ENCODE measurements at regions not wholly inside any gene's neighbourhood (a gene's known extent, or its start where the extent isn't known, plus 50 kb on each side); places are given as distances from the start of the nearest gene placed in this dataset.

DNA sequence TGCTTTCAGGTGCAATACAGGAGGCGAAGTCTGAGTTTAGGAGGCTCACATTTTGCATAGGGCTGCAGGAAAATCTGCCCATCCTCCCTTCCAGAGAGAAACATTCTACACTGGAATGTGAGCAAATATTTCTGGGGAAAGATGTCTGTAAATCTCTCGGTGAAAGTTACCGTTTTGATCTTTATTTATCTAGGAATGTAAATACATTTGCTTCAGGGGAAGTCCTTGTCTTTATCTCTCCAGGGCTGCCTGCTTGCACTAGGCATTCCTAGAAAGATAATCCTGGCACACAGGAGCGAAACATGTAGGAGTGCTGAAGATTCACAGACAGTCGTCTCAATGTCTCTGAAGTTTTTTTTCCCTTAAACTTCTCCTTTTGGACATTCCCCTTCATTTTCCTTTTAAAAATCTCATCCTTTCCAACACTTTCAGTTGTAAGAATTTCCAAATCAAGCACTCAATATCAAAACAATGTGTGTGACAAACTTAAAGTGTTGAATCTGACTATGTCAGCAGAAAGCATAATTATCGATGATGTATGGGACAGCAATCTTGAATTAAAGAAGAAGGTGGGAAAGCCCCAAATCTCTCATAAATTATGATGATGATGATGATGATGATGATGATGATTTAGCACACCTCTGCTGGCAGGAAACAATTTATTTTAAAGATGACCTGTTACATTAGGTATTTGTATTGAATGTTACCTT, 113.4 kb upstream of the RESF1 start:
- no peak for TF ChIP-seq POLR2A (IDR thresholded peaks at IDR 0.05)

GRCh38 chr12:31843398-31844095, 114.7 kb upstream of the AMN1 start:
- TF ChIP-seq POLR2AphosphoS5 (IDR thresholded peaks at IDR 0.05) (no peak), POLR2A (IDR thresholded peaks at IDR 0.05) (no peak), CTCF (IDR thresholded peaks at IDR 0.05 in 8 of 11, conservative IDR thresholded peaks at IDR 0.05 in 3 of 11) (no peak)
- WGBS, 5 donors: 64 to 77% (median 71%) methylated on average over 6 of the region's 6 CpGs
- Histone ChIP-seq H3K36me3 (peaks cover 0 to 5% (median 0%) of the 10 kb centered on the region in 6 donors), H3K27ac (peak overlapping the region in 2 of 8 donors; percentile 4 to 10), H3K4me3 (no peak overlapping the region), H3K9me3 (peaks cover 0 to 33% (median 19%) of the 10 kb centered on the region in 8 donors), H3K4me1 (peaks cover 0 to 14% (median 0%) of the 10 kb centered on the region in 6 donors), H3K27me3 (replicated peaks in 1 of 7) (no peaks in the 10 kb centered on the region)
- DNase-seq: no peak
- intact Hi-C loops (cut with DNase I; ENCODE audit: low total_unique reads): no loop called here

More for the DNA sequence above, 113.4 kb upstream of the RESF1 start:
- no peak overlapping the region for H3K4me3 ChIP-seq
- peaks cover 0 to 12% (median 0%) of the 10 kb centered on the region in 6 donors for H3K4me1 ChIP-seq
- no peak for DNase-seq
- WGBS, 5 donors: 77 to 86% (median 82%) methylated on average over 6 of the region's 6 CpGs
- H3K9me3 ChIP-seq: peaks cover 2 to 53% (median 41%) of the 10 kb centered on the region in 8 donors
- H3K27me3 ChIP-seq (replicated peaks in 1 of 7): no peaks in the 10 kb centered on the region
- intact Hi-C loops (cut with DNase I; ENCODE audit: low total_unique reads): no loop called here
- peaks cover 0 to 10% (median 0%) of the 10 kb centered on the region in 6 donors for H3K36me3 ChIP-seq
- no peak overlapping the region for H3K27ac ChIP-seq

- Histone ChIP-seq H3K36me3 (no peaks in the 10 kb centered on the region), H3K9me3 (peaks cover 0 to 42% (median 9%) of the 10 kb centered on the region in 8 donors), H3K27ac (peak overlapping the region in 2 of 8 donors; percentile 51 to 56), H3K27me3 (replicated peaks in 1 of 7) (no peaks in the 10 kb centered on the region), H3K4me3 (no peak overlapping the region), H3K4me1 (peaks cover 8 to 46% (median 25%) of the 10 kb centered on the region in 6 donors)
- 93 to 97% (median 96%) methylated on average over 3 of the region's 3 CpGs for WGBS, 5 donors
- TF ChIP-seq POLR2A (IDR thresholded peaks at IDR 0.05) (no peak), CTCF (IDR thresholded peaks at IDR 0.05 in 8 of 11, conservative IDR thresholded peaks at IDR 0.05 in 3 of 11) (no peak), POLR2AphosphoS5 (IDR thresholded peaks at IDR 0.05) (no peak)
- intact Hi-C loops (cut with DNase I; ENCODE audit: low total_unique reads): no loop called here
- no peak for DNase-seq
Measured at GRCh38 chr12:31837913-31838312, 109.1 kb upstream of the AMN1 start.

DNA sequence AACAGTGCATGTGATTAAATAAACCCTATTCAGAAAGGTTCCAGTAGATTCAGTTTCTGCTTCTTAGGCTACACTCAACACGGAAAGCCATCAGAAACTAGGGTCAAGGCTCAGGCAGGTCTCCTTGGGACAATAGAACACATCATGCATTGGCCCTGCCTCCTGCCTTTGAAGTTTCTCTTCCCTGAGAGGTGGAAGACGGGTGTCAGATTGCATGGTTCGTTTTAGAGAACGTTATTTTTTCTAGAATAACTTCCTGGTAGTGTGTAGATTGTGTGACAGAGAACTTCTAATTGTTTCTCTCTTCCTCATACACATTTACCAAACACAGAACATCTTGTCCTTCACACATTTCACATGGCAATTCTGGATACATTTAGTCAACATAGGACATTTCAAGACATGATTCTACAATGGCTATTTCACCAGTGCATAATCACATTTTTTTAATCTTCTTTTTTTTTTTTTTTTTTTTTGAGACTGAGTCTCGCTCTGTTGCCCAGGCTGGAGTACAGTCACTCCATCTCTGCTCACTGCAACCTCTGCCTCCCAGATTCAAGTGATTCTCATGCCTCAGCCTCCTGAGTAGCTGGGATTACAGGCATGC, 106.6 kb upstream of the AMN1 start:
- Histone ChIP-seq H3K9me3 (peaks cover 0 to 66% (median 22%) of the 10 kb centered on the region in 8 donors), H3K27me3 (replicated peaks in 1 of 7) (no peaks in the 10 kb centered on the region), H3K4me1 (peaks cover 15 to 63% (median 39%) of the 10 kb centered on the region in 6 donors), H3K27ac (peak overlapping the region in 7 of 8 donors; percentile 39 to 89 (median 87)), H3K36me3 (no peaks in the 10 kb centered on the region), H3K4me3 (no peak overlapping the region)
- DNase-seq: no peak
- intact Hi-C loops (cut with DNase I; ENCODE audit: low total_unique reads): no loop called here
- TF ChIP-seq POLR2AphosphoS5 (IDR thresholded peaks at IDR 0.05) (peak in 1 of 3 donors; percentile 41), POLR2A (IDR thresholded peaks at IDR 0.05) (no peak)
- WGBS, 5 donors: 44 to 64% (median 53%) methylated on average over 5 of the region's 5 CpGs

All from spleen (tissue), 11 donors.